COLO668 (cell line): ENCODE measurements at regions not wholly inside any gene's neighbourhood (a gene's known extent, or its start where the extent isn't known, plus 50 kb on each side); places are given as distances from the start of the nearest gene placed in this dataset.
A peak's percentile ranks its signal among the peaks of the same experiment; 100 is the strongest.

Experiments used
- DNase-seq: peaks from one replicate; lab custom pipeline; 2025; ENCODE audit not compliant: unreplicated experiment; lab: John Stamatoyannopoulos, UW

- DNase-seq = no peak
Observed at GRCh38 chr4:79088946-79089691, 149.9 kb upstream of the PAQR3 start.

DNA sequence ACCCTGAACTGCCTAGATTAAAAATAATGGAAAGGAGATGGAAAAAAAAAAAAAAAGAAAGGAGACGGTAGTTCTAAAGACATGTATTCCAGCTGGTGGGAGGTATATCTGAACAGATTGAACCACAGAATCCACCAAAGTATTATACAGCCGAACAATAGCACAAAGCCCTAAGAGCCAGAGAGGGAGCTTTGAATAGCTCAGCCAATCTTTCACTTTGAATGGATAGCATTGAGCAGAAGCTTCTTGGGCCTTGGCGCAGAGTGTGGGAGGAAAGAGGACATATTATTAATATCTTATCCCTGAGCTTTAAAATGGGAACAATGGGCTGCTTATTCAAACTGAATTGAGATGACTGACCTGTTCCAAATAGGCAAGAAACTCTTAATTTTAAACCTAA is 147.8 kb upstream of the PAQR3 start:
- DNase-seq = no peak

DNA sequence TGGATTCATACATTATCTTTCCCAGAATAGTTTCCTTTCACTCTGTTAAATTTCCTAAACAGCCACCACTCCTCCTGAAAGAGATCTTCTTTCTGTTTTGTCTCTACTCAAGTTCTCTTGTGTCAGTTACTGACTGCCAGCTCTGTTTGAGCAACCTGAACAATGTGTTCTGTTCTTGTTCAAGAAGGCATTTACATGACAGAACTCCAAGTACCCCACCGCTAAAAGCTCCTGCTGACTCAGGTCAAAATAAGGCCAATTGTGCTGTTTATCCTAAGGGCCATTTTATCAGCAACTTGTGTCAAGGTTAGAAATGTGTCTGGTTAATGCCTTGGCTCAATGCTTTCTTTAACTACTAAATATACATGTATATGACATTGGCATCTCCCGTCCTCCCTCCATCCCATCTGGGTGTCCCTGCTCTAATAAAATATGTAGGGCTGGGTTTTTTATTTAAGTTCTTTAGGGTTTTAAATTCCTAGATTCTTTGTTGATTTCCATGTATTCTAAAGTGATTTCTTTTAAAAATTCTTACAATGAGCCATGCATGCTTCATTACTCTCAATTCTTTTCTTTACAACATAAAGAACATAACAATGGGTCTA is 144.3 kb upstream of the PAQR3 start:
- no peak for DNase-seq

DNA sequence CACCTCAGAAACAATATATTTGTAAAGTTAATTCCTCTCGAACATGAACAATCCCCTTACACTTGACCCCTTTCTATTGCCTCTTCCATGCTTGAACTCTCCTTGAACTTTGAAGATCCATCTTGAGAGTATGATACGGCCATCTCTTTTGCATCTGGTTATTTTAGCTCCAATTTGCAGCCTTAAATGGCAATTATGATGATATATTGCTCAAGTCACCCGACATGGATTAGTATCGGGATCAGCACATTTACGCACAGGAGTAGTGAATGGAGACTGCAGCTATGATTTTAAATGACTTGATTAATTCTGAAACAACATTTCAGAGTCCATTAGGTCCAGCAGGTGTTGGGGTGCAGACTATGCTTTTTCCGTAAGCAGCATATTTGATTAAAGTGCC is 143.8 kb upstream of the PAQR3 start:
- DNase-seq = no peak

DNA sequence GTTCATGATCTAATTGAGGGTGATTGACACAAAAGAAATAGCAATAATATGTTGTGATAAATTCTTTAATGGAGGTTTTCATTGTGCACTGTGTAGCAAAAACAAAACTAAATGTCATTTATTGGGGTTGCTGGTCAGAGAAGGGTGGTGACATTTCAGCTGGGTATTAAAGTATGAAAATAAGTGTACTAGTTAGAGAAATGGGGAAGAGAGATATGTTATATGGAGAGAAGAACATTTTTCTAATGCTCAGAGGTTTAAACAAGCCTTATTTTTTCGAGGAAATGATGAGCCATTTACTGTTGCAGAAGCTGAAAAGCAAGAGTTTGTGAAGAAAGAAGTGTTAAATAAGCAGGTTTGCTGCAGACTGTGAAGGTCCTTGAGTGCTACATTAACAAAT is 142.7 kb upstream of the PAQR3 start:
- no peak for DNase-seq

GRCh38 chr4:79078339-79078738 is 139.1 kb upstream of the PAQR3 start:
- DNase-seq = no peak

DNA sequence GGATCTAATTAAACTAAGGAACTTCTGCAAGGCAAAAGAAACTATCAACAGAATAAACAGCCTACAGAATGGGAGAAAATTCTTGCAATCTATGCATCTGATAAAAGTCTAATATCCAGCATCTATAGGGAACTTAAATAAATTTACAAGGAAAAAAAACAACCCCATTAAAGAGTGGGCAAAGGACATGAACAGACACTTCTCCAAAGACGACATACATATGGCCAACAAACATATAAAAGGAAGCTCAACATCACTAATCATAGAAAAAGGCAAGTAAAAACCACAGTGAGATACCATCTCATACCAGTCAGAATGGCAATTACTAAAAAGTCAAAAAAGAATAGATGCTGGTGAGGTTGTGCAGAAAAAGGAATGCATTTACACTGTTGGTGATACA is 134.8 kb upstream of the PAQR3 start:
- DNase-seq = no peak

DNA sequence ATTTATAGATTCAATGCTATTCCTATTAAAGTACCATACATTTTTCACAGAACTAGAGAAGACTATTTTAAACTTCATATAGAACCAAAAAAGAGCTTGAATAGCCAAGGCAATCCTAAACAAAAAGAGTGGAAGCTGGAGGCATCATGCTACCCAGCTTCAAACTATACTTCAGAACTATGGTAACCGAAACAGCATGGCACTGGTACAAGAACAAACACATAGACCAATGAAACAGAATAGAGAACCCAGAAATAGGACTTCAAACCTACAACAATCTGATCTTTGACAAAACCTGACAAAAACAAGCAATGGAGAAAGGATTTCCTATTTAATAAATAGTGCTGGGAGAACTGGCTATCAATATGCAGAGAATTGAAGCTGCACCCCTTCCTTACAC is 134.2 kb upstream of the PAQR3 start:
- no peak for DNase-seq

- no peak for DNase-seq
Observed at GRCh38 chr4:79065262-79065661, 126.0 kb upstream of the PAQR3 start.

GRCh38 chr4:79064806-79065205 is 125.6 kb upstream of the PAQR3 start:
- DNase-seq = no peak

DNA sequence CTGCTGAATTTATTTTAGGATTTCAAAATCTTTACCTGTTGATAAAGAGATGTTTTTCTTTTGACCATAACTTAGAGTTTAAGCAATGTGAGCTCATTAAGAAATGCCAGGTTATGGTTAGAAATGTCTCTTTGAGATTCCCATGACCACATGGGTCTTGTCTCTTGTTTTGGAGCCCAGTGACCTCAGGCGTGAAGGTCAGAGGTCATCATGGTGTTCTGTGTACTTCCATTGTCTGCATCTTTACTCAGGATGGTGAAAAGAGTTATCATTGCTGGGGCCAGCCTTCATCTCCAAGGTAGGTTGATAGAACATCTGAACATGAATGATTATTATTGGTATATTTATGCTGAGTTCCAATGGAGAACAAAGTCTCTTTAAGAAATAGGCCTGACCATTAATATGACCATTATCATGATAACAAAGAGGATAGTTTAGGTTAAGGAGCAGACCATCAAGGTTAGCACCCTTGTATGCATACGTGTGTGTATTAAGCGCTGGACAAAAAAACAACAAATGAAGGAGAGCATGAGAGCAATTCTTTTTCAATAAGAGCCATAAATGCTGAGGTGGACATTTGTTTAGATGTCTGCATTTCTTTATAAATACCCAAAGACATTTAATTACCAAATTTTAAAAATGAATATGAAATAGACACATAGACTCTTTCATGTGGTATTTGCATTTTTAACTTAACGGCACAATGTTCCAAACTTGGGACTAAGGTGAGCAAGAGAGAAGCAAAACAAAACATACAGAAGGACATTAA is 120.6 kb upstream of the PAQR3 start:
- no peak for DNase-seq

GRCh38 chr4:79057772-79058171 is 118.5 kb upstream of the PAQR3 start:
- DNase-seq = no peak

GRCh38 chr4:79053754-79054153 is 114.5 kb upstream of the PAQR3 start:
- DNase-seq = no peak

GRCh38 chr4:79050541-79050880 is 111.3 kb upstream of the PAQR3 start:
- DNase-seq = peak; percentile 82

- peak; percentile 77 for DNase-seq
Observed at GRCh38 chr4:79049840-79050540, 110.8 kb upstream of the PAQR3 start.

- no peak for DNase-seq
Observed at GRCh38 chr4:79048878-79049277, 109.6 kb upstream of the PAQR3 start.

GRCh38 chr4:79047316-79047715 is 108.1 kb upstream of the PAQR3 start:
- no peak for DNase-seq

DNA sequence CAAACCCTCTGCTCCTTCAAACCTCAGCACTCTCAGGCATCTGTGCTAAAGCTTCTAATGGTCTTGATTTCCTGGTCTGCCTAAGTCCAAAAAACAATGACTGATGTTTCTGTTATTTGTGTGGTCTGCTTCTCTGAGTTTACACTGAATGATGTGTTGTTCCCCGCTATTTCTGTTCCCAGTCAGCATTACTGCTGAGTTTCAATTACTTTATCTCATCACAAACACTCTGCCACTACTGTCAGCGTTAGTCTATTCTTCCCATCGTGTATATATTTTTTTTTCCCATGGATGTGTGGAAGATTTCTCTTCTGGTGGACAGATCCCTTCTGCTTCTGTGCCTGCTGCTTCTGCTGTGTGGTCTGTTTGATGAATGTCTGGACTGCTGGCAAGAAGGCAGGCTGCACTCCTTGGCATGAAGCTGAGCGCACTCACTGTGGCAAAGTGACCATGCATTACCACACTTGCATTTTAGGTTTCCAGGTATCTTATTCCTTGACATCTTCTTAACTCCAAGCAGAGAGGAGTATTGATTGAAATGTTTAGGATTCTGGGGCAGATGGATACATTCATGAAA is 106.9 kb upstream of the PAQR3 start:
- DNase-seq = no peak

DNA sequence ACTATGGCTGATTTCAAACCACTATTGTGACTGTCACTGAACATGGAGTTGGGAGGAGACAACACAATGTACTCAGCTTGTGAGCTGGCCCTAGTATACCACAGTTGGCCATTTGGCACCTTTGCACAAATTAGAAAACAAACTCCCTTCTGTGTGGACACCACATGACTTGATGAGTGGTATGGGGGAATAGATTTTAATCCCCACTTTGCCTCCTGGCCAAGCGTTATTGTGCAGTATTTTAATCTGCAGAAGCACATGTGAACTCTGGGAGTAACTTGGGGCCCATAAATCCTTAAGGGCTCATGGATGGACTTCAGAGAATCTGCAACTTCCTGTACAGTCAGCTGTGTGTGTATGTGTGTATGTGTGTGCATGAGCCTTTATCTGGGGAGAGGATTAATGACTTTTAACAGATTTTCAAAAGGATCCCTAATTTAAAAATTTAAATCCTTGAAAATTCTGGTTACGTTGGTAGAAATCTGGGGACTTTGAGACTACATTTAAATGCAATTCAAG is 105.0 kb upstream of the PAQR3 start:
- DNase-seq = no peak

GRCh38 chr4:79043138-79043537 is 103.9 kb upstream of the PAQR3 start:
- no peak for DNase-seq

GRCh38 chr4:79042079-79042674 is 102.9 kb upstream of the PAQR3 start:
- peak; percentile 20 for DNase-seq
